Ishikawa (cell line): ENCODE measurements at regions not wholly inside any gene's neighbourhood (a gene's known extent, or its start where the extent isn't known, plus 50 kb on each side); places are given as distances from the start of the nearest gene placed in this dataset.

ENCODE experiments used
- EP300 ChIP-seq: IDR thresholded peaks from 2 replicates; pipeline ENCODE4 v1.6.1; 2012; ENCODE audit warnings: borderline replicate concordance
- NFIC ChIP-seq: IDR thresholded peaks from 2 replicates; pipeline ENCODE4 v1.6.1; 2012
- RAD21 ChIP-seq: IDR thresholded peaks from 2 replicates; pipeline ENCODE4 v1.6.1; 2012; ENCODE audit warnings: low read depth
- TCF12 ChIP-seq: IDR thresholded peaks from 2 replicates; pipeline ENCODE4 v1.6.1; 2012; ENCODE audit warnings: low read depth
- TEAD4 ChIP-seq: IDR thresholded peaks from 2 replicates; pipeline ENCODE4 v1.6.1; 2012

DNA sequence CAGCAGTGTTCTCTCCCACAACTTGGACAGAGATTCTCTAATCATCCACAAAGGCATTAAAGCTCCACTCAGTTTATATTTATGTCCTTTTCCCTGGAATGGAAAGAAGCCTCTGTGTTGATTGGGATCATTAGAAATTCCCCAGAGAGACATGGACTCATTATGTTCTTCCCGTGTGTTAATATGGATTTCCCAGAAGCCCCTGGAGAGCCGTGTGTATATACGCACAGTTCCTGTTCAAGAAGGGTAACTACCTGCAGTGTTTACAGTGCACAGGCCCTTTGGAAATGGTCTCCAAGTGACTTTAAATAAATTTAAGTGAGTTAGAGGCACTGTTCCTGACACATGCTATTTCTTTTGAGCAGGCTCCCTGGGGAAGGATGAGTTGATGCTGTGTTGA is 428.0 kb upstream of the TMTC1 start:
- TF ChIP-seq TCF12 (no peak), RAD21 (no peak), NFIC (no peak), EP300 (no peak), TEAD4 (no peak)
